Trophoblast cell (in vitro differentiated cells and primary cell): ENCODE measurements at regions not wholly inside any gene's neighbourhood (a gene's known extent, or its start where the extent isn't known, plus 50 kb on each side); places are given as distances from the start of the nearest gene placed in this dataset.

Source experiments
- DNase-seq, 2 donors: peaks; one replicate each; pipeline ENCODE4 v3.0.0-alpha.2; 2016
- H2AFZ ChIP-seq: 2 replicates; pipeline ENCODE4 v1.6.1; 2013; ENCODE audit warnings: low read length, moderate library complexity, mild to moderate bottlenecking; ENCODE audit not compliant: insufficient read depth, poor library complexity
- H2AK5ac ChIP-seq: 2 replicates; pipeline ENCODE4 v1.6.1; 2013; ENCODE audit warnings: mild to moderate bottlenecking, low read length
- H2BK120ac ChIP-seq: 2 replicates; pipeline ENCODE4 v1.6.1; 2013; ENCODE audit warnings: low read length, mild to moderate bottlenecking, moderate library complexity; ENCODE audit not compliant: insufficient read depth, poor library complexity
- H2BK12ac ChIP-seq: 2 replicates; pipeline ENCODE4 v1.6.1; 2013; ENCODE audit warnings: mild to moderate bottlenecking, low read length, moderate library complexity
- H2BK5ac ChIP-seq: 2 replicates; pipeline ENCODE4 v1.6.1; 2013; ENCODE audit warnings: low read length, low read depth, moderate library complexity, mild to moderate bottlenecking; ENCODE audit not compliant: poor library complexity
- H3K14ac ChIP-seq: 2 replicates; pipeline ENCODE4 v1.6.1; 2013; ENCODE audit warnings: mild to moderate bottlenecking, low read length
- H3K18ac ChIP-seq: 2 replicates; pipeline ENCODE4 v1.6.1; 2013; ENCODE audit warnings: mild to moderate bottlenecking, low read length
- H3K23ac ChIP-seq: 2 replicates; pipeline ENCODE4 v1.6.1; 2013; ENCODE audit warnings: low read length
- H3K27ac ChIP-seq: 2 replicates; pipeline ENCODE4 v1.5.1; 2013; ENCODE audit warnings: low read depth, mild to moderate bottlenecking, inconsistent platforms, low read length, moderate library complexity
- H3K27me3 ChIP-seq: 2 replicates; pipeline ENCODE4 v1.6.1; 2013; ENCODE audit warnings: inconsistent platforms, mild to moderate bottlenecking, low read length, moderate library complexity; ENCODE audit not compliant: insufficient read depth
- H3K36me3 ChIP-seq, 2 experiments: 1 replicate in 1 of 2; 2 replicates in 1 of 2; pipeline ENCODE4 v1.6.1; 2013; ENCODE audit warnings: low read length in 2 of 2, mild to moderate bottlenecking in 2 of 2, moderate library complexity in 1 of 2; ENCODE audit not compliant: insufficient read depth in 2 of 2, control insufficient read depth in 1 of 2
- H3K4ac ChIP-seq: 2 replicates; pipeline ENCODE4 v1.6.1; 2013; ENCODE audit warnings: low read depth, mild to moderate bottlenecking, low read length, moderate library complexity
- H3K4me1 ChIP-seq, 2 experiments: 1 replicate in 1 of 2; 2 replicates in 1 of 2; pipeline ENCODE4 v1.6.1; 2013; ENCODE audit warnings: low read length in 2 of 2, mild to moderate bottlenecking in 2 of 2, moderate library complexity in 1 of 2; ENCODE audit not compliant: insufficient read depth in 2 of 2, control insufficient read depth in 1 of 2
- H3K4me2 ChIP-seq: 2 replicates; pipeline ENCODE4 v1.6.1; 2013; ENCODE audit warnings: inconsistent platforms, mild to moderate bottlenecking, low read length, moderate library complexity
- H3K4me3 ChIP-seq: 2 replicates; pipeline ENCODE4 v1.5.1; 2013; ENCODE audit warnings: mild to moderate bottlenecking, low read depth, low read length, inconsistent platforms
- H3K79me1 ChIP-seq: one replicate; pipeline ENCODE4 v1.6.1; 2013; ENCODE audit warnings: low read length
- H3K79me2 ChIP-seq: 2 replicates; pipeline ENCODE4 v1.6.1; 2013; ENCODE audit warnings: low read length, mild to moderate bottlenecking; ENCODE audit not compliant: control insufficient read depth, insufficient read depth, poor library complexity
- H3K9ac ChIP-seq: 2 replicates; pipeline ENCODE4 v1.6.1; 2013; ENCODE audit warnings: mild to moderate bottlenecking, low read length
- H3K9me3 ChIP-seq: 2 replicates; pipeline ENCODE4 v1.6.1; 2013; ENCODE audit warnings: low read depth, mild to moderate bottlenecking, control low read depth, inconsistent platforms, low read length; ENCODE audit not compliant: insufficient read depth
- H4K12ac ChIP-seq: 2 replicates; pipeline ENCODE4 v1.6.1; 2013; ENCODE audit warnings: low read depth, mild to moderate bottlenecking, low read length, moderate library complexity
- H4K8ac ChIP-seq: 2 replicates; pipeline ENCODE4 v1.6.1; 2013; ENCODE audit warnings: low read depth, mild to moderate bottlenecking, low read length, moderate library complexity
- H4K91ac ChIP-seq: one replicate; pipeline ENCODE4 v1.6.1; 2013; ENCODE audit warnings: low read depth, mild to moderate bottlenecking, low read length, moderate library complexity
- WGBS: extraction: QIAGEN DNeasy Blood & Tissue Kit; methylation state at CpG from one replicate; pipeline ENCODE4 v1.1.7; 2013; ENCODE audit warnings: missing lambda C conversion rate; ENCODE audit not compliant: insufficient read length, insufficient coverage; ENCODE audit errors: extremely low coverage; 5-methylcytosine and 5-hydroxymethylcytosine counted together

GRCh38 chr6:119802464-119802863 is 452.9 kb upstream of the MAN1A1 start:
- Histone ChIP-seq H3K4me3 (no peak overlapping the region), H3K23ac (no peak overlapping the region), H3K14ac (no peak overlapping the region), H3K9ac (no peak overlapping the region), H2BK12ac (no peak overlapping the region), H3K4me2 (no peak overlapping the region), H3K27me3 (no peaks in the 10 kb centered on the region), H3K4ac (no peak overlapping the region), H4K91ac (no peak overlapping the region), H3K79me1 (no peaks in the 10 kb centered on the region), H2AFZ (no peak overlapping the region), H3K18ac (no peak overlapping the region), H2BK5ac (no peak overlapping the region), H4K12ac (no peak overlapping the region), H4K8ac (no peak overlapping the region), H3K27ac (no peak overlapping the region), H3K4me1 (no peaks in the 10 kb centered on the region), H2AK5ac (no peak overlapping the region), H3K79me2 (no peaks in the 10 kb centered on the region), H3K36me3 (no peaks in the 10 kb centered on the region), H3K9me3 (no peaks in the 10 kb centered on the region), H2BK120ac (no peak overlapping the region)
- DNase-seq: no peak
- WGBS: no CpG with 5 or more reads among the region's 3 CpGs

GRCh38 chr6:119801056-119801455 is 451.5 kb upstream of the MAN1A1 start:
- Histone ChIP-seq H3K27ac (no peak overlapping the region), H4K8ac (no peak overlapping the region), H4K91ac (no peak overlapping the region), H3K4me2 (no peak overlapping the region), H3K4ac (no peak overlapping the region), H3K18ac (no peak overlapping the region), H2BK5ac (no peak overlapping the region), H2AK5ac (no peak overlapping the region), H2BK12ac (no peak overlapping the region), H3K14ac (no peak overlapping the region), H3K4me1 (no peaks in the 10 kb centered on the region), H3K23ac (no peak overlapping the region), H3K27me3 (no peaks in the 10 kb centered on the region), H3K79me1 (no peaks in the 10 kb centered on the region), H2BK120ac (no peak overlapping the region), H3K9me3 (no peaks in the 10 kb centered on the region), H3K4me3 (no peak overlapping the region), H3K36me3 (no peaks in the 10 kb centered on the region), H3K79me2 (no peaks in the 10 kb centered on the region), H2AFZ (no peak overlapping the region), H3K9ac (no peak overlapping the region), H4K12ac (no peak overlapping the region)
- WGBS: no CpG with 5 or more reads among the region's 4 CpGs
- DNase-seq: no peak

- H4K8ac ChIP-seq: no peak overlapping the region
- no peak overlapping the region for H3K4me3 ChIP-seq
- H3K79me2 ChIP-seq: no peaks in the 10 kb centered on the region
- no peak overlapping the region for H2AK5ac ChIP-seq
- no peak overlapping the region for H4K12ac ChIP-seq
- H2AFZ ChIP-seq: no peak overlapping the region
- no peak overlapping the region for H3K14ac ChIP-seq
- H3K79me1 ChIP-seq: no peaks in the 10 kb centered on the region
- H3K27me3 ChIP-seq: no peaks in the 10 kb centered on the region
- peak in 1 of 2 donors; percentile 36 for DNase-seq
- no peaks in the 10 kb centered on the region for H3K9me3 ChIP-seq
- H2BK12ac ChIP-seq: no peak overlapping the region
- no peak overlapping the region for H2BK120ac ChIP-seq
- H3K27ac ChIP-seq: no peak overlapping the region
- H2BK5ac ChIP-seq: no peak overlapping the region
- no peak overlapping the region for H3K23ac ChIP-seq
- no peak overlapping the region for H4K91ac ChIP-seq
- no peak overlapping the region for H3K4me2 ChIP-seq
- no peaks in the 10 kb centered on the region for H3K4me1 ChIP-seq
- H3K18ac ChIP-seq: no peak overlapping the region
- H3K9ac ChIP-seq: no peak overlapping the region
- no peaks in the 10 kb centered on the region for H3K36me3 ChIP-seq
- no peak overlapping the region for H3K4ac ChIP-seq
Observed at GRCh38 chr6:119800526-119800925, 451.0 kb upstream of the MAN1A1 start.

- H2BK5ac ChIP-seq: no peak overlapping the region
- H3K14ac ChIP-seq: no peak overlapping the region
- no peaks in the 10 kb centered on the region for H3K36me3 ChIP-seq
- no peak overlapping the region for H2AK5ac ChIP-seq
- H3K79me1 ChIP-seq: no peaks in the 10 kb centered on the region
- H4K12ac ChIP-seq: no peak overlapping the region
- no CpG with 5 or more reads among the region's 5 CpGs for WGBS
- H3K79me2 ChIP-seq: no peaks in the 10 kb centered on the region
- no peak overlapping the region for H3K4me3 ChIP-seq
- H3K18ac ChIP-seq: no peak overlapping the region
- no peak overlapping the region for H3K4me2 ChIP-seq
- H3K4ac ChIP-seq: no peak overlapping the region
- H2AFZ ChIP-seq: no peak overlapping the region
- no peak overlapping the region for H4K91ac ChIP-seq
- H2BK120ac ChIP-seq: no peak overlapping the region
- H3K27me3 ChIP-seq: no peaks in the 10 kb centered on the region
- H3K9ac ChIP-seq: no peak overlapping the region
- no peak overlapping the region for H2BK12ac ChIP-seq
- no peak overlapping the region for H3K23ac ChIP-seq
- no peak overlapping the region for H3K27ac ChIP-seq
- DNase-seq: no peak
- no peaks in the 10 kb centered on the region for H3K9me3 ChIP-seq
- H3K4me1 ChIP-seq: no peaks in the 10 kb centered on the region
- no peak overlapping the region for H4K8ac ChIP-seq
Observed at GRCh38 chr6:119799596-119800509, 450.3 kb upstream of the MAN1A1 start.
